Esophagus squamous epithelium (tissue), 4 donors: ENCODE measurements at regions not wholly inside any gene's neighbourhood (a gene's known extent, or its start where the extent isn't known, plus 50 kb on each side); places are given as distances from the start of the nearest gene placed in this dataset.

ENCODE experiments used
- CTCF ChIP-seq, 6 experiments: fragments of 450-650 bp in 4 of 6; fragments of 200-600 bp in 2 of 6; sonication (generic) in 2 of 6; IDR thresholded peaks; one replicate each; pipeline ENCODE4 v1.5.1; 2016 to 2019; ENCODE audit warnings: antibody characterized with exemption in 6 of 6, mild to moderate bottlenecking in 4 of 6, moderate library complexity in 4 of 6
- POLR2A ChIP-seq, 4 donors: fragments of 450-650 bp; IDR thresholded peaks; one replicate each; pipeline ENCODE4 v1.6.1; 2017; ENCODE audit warnings: antibody characterized with exemption in 4 of 4, mild to moderate bottlenecking in 4 of 4, moderate library complexity in 3 of 4

- TF ChIP-seq CTCF (IDR thresholded peaks at IDR 0.05) (no peak), POLR2A (IDR thresholded peaks at IDR 0.05) (no peak)
Measured at GRCh38 chr14:97781961-97782360, 984.8 kb downstream of the VRK1 start.
